ENCODE measurements at regions not wholly inside any gene's neighbourhood (a gene's known extent, or its start where the extent isn't known, plus 50 kb on each side); places are given as distances from the start of the nearest gene placed in this dataset.

- Histone ChIP-seq H2BK5ac (ENCODE audit: insufficient read length, low read length) (no peak overlapping the region), H2BK120ac (ENCODE audit: low read depth, low read length, poor library complexity, severe bottlenecking) (no peak overlapping the region), H3K9me3 (ENCODE audit: control insufficient read depth, low read depth, low read length) (no peaks in the 10 kb centered on the region), H3K79me1 (ENCODE audit: insufficient read depth, low read depth, low read length, poor library complexity, severe bottlenecking) (no peaks in the 10 kb centered on the region), H3K27me3 (ENCODE audit: insufficient read depth, low read length) (no peaks in the 10 kb centered on the region), H3K4ac (ENCODE audit: low read depth, low read length) (no peak overlapping the region), H4K5ac (ENCODE audit: insufficient read length, low read depth, low read length) (no peak overlapping the region), H3K9ac (ENCODE audit: extremely low read depth, insufficient read length, low read length) (no peak overlapping the region), H4K8ac (replicated peaks; ENCODE audit: insufficient read length, low read depth, low read length) (no peak overlapping the region), H3K14ac (ENCODE audit: insufficient read depth, low read length) (no peak overlapping the region), H3K4me1 (ENCODE audit: insufficient read depth, low read length) (no peaks in the 10 kb centered on the region), H3K79me2 (ENCODE audit: insufficient read depth, low read length) (no peaks in the 10 kb centered on the region), H3T11ph (ENCODE audit: low read length) (no peak overlapping the region), H2AK5ac (ENCODE audit: insufficient read length, low read length) (no peak overlapping the region), H3K18ac (ENCODE audit: insufficient read length, low read depth, low read length) (no peak overlapping the region), H3K27ac (ENCODE audit: insufficient read length, low read depth, low read length) (no peak overlapping the region), H3K23ac (ENCODE audit: insufficient read length, low read depth, low read length) (no peak overlapping the region), H3K4me2 (ENCODE audit: insufficient read depth, insufficient read length, low read length) (no peak overlapping the region), H2BK12ac (ENCODE audit: insufficient read length, low read depth, low read length) (no peak overlapping the region), H3K56ac (ENCODE audit: insufficient read length, low read depth, low read length) (no peak overlapping the region), H4K20me1 (ENCODE audit: control insufficient read depth, insufficient read depth, insufficient read length) (no peaks in the 10 kb centered on the region), H3K23me2 (ENCODE audit: insufficient read length, low read depth, low read length, poor library complexity, severe bottlenecking) (no peaks in the 10 kb centered on the region), H2BK20ac (ENCODE audit: low read depth, low read length, poor library complexity, severe bottlenecking) (no peak overlapping the region), H2AFZ (ENCODE audit: low read length) (no peak overlapping the region), H2BK15ac (ENCODE audit: low read depth, low read length) (no peak overlapping the region), H4K91ac (ENCODE audit: insufficient read length, low read depth, low read length) (no peak overlapping the region)
- Mint-ChIP-seq H3K27me3 (ENCODE audit: low read depth) (no peaks in the 10 kb centered on the region), H3K27ac (0 out of 7 replicates have a peak overlapping the region, but pooled peaks of 1 of the 3 experiments have one; percentile 7), H3K36me3 (ENCODE audit: insufficient read depth in 1 of 3, low read depth in 3 of 3) (no peaks in the 10 kb centered on the region; a peak in 1 of 7 replicates), H3K4me3 (no peak overlapping the region), H3K9me3 (peaks cover 0 to 2% of the 10 kb centered on the region in 2 experiments; a peak in 3 of 5 replicates), H3K4me1 (peaks cover 18 to 19% of the 10 kb centered on the region in 2 experiments)
- no peak for TF ChIP-seq CTCF (conservative IDR thresholded peaks at IDR 0.05)
- no CpG with 5 or more reads among the region's 2 CpGs for WGBS (ENCODE audit: extremely low coverage, insufficient read length, low lambda C conversion rate)
- no peak for DNase-seq
Measured at GRCh38 chr4:142983589-142983988, 137.5 kb upstream of the INPP4B start.

Measured in H9 (cell line).